H1 (cell line): ENCODE measurements at regions not wholly inside any gene's neighbourhood (a gene's known extent, or its start where the extent isn't known, plus 50 kb on each side); places are given as distances from the start of the nearest gene placed in this dataset.

Experiments
- CREB1 ChIP-seq: IDR thresholded peaks from 2 replicates; pipeline ENCODE4 v1.6.1; 2012; ENCODE audit warnings: inconsistent platforms
- CTBP2 ChIP-seq: IDR thresholded peaks from 2 replicates; pipeline ENCODE4 v1.7.0; 2011; ENCODE audit warnings: borderline replicate concordance, mild to moderate bottlenecking, moderate library complexity, mixed read lengths, low read length; ENCODE audit not compliant: insufficient read depth, insufficient read length
- EP300 ChIP-seq, 2 experiments: IDR thresholded peaks; 1 replicate in 1 of 2; 2 replicates in 1 of 2; pipeline ENCODE4 v1.6.1; 2011 to 2012; ENCODE audit warnings: low read depth in 2 of 2, low read length in 2 of 2, mild to moderate bottlenecking in 2 of 2, borderline replicate concordance in 1 of 2, inconsistent platforms in 1 of 2, moderate library complexity in 1 of 2
- RAD21 ChIP-seq, 2 experiments: IDR thresholded peaks in 1 of 2; conservative IDR thresholded peaks in 1 of 2; 2 replicates each; pipeline ENCODE4 v1.6.1; 2011; ENCODE audit warnings: low read depth in 2 of 2, low read length in 2 of 2, improper control_type of control experiment in 1 of 2, inconsistent platforms in 1 of 2, mild to moderate bottlenecking in 1 of 2, moderate library complexity in 1 of 2

DNA sequence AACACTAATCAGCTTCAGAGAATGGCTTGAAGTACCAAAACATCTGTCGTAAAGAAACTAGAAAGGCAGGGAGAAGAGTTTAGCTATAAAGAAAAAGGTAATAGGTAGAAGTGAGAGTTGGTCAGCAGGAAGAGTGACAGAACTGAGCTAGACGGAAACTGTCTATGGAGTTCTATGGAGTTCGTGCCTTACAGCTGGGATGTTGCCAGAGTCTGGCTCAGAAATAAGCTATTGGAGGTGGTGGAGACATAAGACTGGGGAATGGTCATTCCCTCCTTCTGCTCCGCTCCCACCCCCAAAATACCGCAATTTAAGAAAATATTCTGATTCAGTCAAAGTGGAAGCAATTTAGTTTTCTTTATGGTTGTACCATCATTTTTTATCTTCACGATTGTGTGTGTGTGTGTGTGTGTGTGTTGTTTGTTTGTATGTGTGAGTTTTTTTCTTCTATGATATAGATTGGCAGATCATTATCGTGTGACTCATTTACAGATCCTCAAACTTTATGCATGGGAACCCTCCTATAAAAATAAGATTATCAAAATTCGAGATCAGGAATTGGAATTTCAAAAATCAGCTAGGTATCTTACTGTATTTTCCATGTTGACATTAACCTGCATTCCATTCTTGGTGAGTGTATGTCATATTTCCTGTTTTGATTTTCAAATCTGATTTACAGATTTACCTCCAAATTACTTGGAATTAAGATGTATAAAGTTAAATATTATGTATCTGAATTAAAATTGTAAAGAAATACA lies 79.0 kb downstream of the HSPA13 start (continued):
- TF ChIP-seq CTBP2: no peak
- no peak for TF ChIP-seq RAD21 (IDR thresholded peaks at IDR 0.05 in 1 of 2, conservative IDR thresholded peaks at IDR 0.05 in 1 of 2; ENCODE audit: low read depth in 2 of 2, low read length in 2 of 2)
- TF ChIP-seq CREB1: no peak
- no peak for TF ChIP-seq EP300 (IDR thresholded peaks at IDR 0.05; ENCODE audit: borderline replicate concordance in 1 of 2, low read depth in 2 of 2, low read length in 2 of 2)
